OCI-LY1 (cell line): ENCODE measurements at regions not wholly inside any gene's neighbourhood (a gene's known extent, or its start where the extent isn't known, plus 50 kb on each side); places are given as distances from the start of the nearest gene placed in this dataset.

Experiments
- H2AFZ ChIP-seq: fragments of 200-600 bp; sonication (generic), shearing (Covaris generic); 2 replicates; pipeline ENCODE4 v1.6.0; 2014; ENCODE audit warnings: antibody characterized with exemption, mild to moderate bottlenecking, low read length
- H3F3A ChIP-seq: fragments of 200-600 bp; sonication (generic), shearing (Covaris generic); 2 replicates; pipeline ENCODE4 v1.6.0; 2014; ENCODE audit warnings: mild to moderate bottlenecking, antibody characterized with exemption, low read length, moderate library complexity; ENCODE audit not compliant: insufficient read depth
- H3K27ac ChIP-seq: fragments of 200-600 bp; sonication (generic); 2 replicates; pipeline ENCODE4 v1.5.1; 2014; ENCODE audit warnings: low read length, mixed run types, mild to moderate bottlenecking, low read depth; ENCODE audit not compliant: poor library complexity, severe bottlenecking
- H3K27me3 ChIP-seq: fragments of 200-600 bp; sonication (generic); 2 replicates; pipeline ENCODE4 v1.6.0; 2014; ENCODE audit warnings: antibody characterized with exemption, mild to moderate bottlenecking, low read length, moderate library complexity; ENCODE audit not compliant: insufficient read depth
- H3K36me3 ChIP-seq: fragments of 200-600 bp; sonication (generic); 2 replicates; pipeline ENCODE4 v1.6.1; 2014; ENCODE audit warnings: mild to moderate bottlenecking, antibody characterized with exemption, low read length, moderate library complexity, mixed read lengths; ENCODE audit not compliant: insufficient read depth
- H3K4me1 ChIP-seq: fragments of 200-600 bp; sonication (generic); 2 replicates; pipeline ENCODE4 v1.5.1; 2014; ENCODE audit warnings: mild to moderate bottlenecking, low read length, moderate library complexity; ENCODE audit not compliant: insufficient read depth, severe bottlenecking
- H3K4me2 ChIP-seq: fragments of 200-600 bp; sonication (generic), shearing (Covaris generic); 2 replicates; pipeline ENCODE4 v1.6.1; 2014; ENCODE audit warnings: low read length
- H3K4me3 ChIP-seq: fragments of 200-600 bp; sonication (generic); 2 replicates; pipeline ENCODE4 v1.5.1; 2014; ENCODE audit warnings: low read length, low read depth, mild to moderate bottlenecking, mixed read lengths; ENCODE audit not compliant: poor library complexity, severe bottlenecking
- H3K79me2 ChIP-seq: fragments of 200-600 bp; shearing (Covaris generic); 2 replicates; pipeline ENCODE4 v1.6.1; 2016; ENCODE audit warnings: mixed run types, low read length, mixed read lengths; ENCODE audit not compliant: insufficient read depth
- H3K9ac ChIP-seq: fragments of 200-600 bp; sonication (generic), shearing (Covaris generic); 2 replicates; pipeline ENCODE4 v1.6.1; 2014; ENCODE audit warnings: mild to moderate bottlenecking, low read length, mixed read lengths
- H3K9me2 ChIP-seq: fragments of 200-600 bp; sonication (generic), shearing (Covaris generic); 2 replicates; pipeline ENCODE4 v1.6.1; 2014; ENCODE audit warnings: low read depth, mild to moderate bottlenecking, low read length, mixed read lengths
- H3K9me3 ChIP-seq: fragments of 200-600 bp; shearing (Covaris generic); 2 replicates; pipeline ENCODE4 v1.6.1; 2014; ENCODE audit warnings: low read length, mixed read lengths
- H4K20me1 ChIP-seq: fragments of 200-600 bp; sonication (generic), shearing (Covaris generic); 2 replicates; pipeline ENCODE4 v1.6.0; 2016; ENCODE audit warnings: mild to moderate bottlenecking, low read length; ENCODE audit not compliant: insufficient read depth
- EZH2 ChIP-seq: fragments of 200-600 bp; sonication (generic), shearing (Covaris generic); IDR thresholded peaks from 2 replicates; pipeline ENCODE4 v1.8.0; 2017; ENCODE audit warnings: borderline replicate concordance, mixed run types, mild to moderate bottlenecking, antibody characterized with exemption, low read length, moderate library complexity, mixed read lengths
- TF ChIP-seq, protein P1 (sequence below): fragments of 200-600 bp; sonication (generic), shearing (Covaris generic); IDR thresholded peaks from 2 replicates; pipeline ENCODE4 v1.5.1; 2017; ENCODE audit warnings: mild to moderate bottlenecking, antibody characterized with exemption, low read length, moderate library complexity, mixed read lengths

DNA sequence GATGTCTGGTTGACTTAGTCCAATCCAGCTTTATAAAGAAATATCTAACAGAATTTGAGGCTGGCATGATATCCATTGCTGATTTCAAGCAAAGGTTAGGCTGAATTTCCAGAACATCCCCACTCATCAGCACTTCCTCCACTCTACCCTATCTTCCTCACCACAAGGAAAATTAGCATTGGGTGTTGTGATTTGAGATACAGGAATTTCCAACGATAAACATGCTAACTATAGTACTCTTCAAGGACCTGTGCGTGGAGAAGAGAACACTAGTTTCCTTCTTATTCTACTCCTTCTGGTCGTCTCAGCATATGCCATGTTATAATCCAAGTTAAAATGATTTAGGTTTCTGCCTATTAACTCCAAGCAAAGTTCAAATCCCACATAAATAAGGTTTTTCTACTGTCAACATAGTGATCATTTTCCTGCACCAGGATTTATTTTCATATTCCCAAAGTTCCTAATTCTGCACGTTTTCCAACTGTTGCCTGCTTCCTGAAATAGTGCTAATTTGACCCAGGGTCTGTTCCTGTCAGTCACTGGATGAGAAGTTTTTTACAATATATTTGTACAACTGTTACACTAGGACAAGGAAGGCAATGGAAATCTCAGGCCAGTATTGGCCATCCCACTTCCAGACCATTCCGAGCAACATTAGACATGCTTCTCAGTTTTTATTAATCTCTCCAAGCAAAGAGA is 177.6 kb upstream of the EDNRA start:
- H3K36me3 ChIP-seq = no peaks in the 10 kb centered on the region
- no peak overlapping the region for H3K27ac ChIP-seq
- no peaks in the 10 kb centered on the region for H4K20me1 ChIP-seq
- TF ChIP-seq EZH2 = no peak
- TF ChIP-seq, protein P1, sequence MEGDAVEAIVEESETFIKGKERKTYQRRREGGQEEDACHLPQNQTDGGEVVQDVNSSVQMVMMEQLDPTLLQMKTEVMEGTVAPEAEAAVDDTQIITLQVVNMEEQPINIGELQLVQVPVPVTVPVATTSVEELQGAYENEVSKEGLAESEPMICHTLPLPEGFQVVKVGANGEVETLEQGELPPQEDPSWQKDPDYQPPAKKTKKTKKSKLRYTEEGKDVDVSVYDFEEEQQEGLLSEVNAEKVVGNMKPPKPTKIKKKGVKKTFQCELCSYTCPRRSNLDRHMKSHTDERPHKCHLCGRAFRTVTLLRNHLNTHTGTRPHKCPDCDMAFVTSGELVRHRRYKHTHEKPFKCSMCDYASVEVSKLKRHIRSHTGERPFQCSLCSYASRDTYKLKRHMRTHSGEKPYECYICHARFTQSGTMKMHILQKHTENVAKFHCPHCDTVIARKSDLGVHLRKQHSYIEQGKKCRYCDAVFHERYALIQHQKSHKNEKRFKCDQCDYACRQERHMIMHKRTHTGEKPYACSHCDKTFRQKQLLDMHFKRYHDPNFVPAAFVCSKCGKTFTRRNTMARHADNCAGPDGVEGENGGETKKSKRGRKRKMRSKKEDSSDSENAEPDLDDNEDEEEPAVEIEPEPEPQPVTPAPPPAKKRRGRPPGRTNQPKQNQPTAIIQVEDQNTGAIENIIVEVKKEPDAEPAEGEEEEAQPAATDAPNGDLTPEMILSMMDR = no peak
- no peak overlapping the region for H2AFZ ChIP-seq
- no peaks in the 10 kb centered on the region for H3K79me2 ChIP-seq
- no peaks in the 10 kb centered on the region for H3K4me1 ChIP-seq
- no peak overlapping the region for H3K4me2 ChIP-seq
- no peak overlapping the region for H3K4me3 ChIP-seq
- H3K9me2 ChIP-seq = no peaks in the 10 kb centered on the region
- no peak overlapping the region for H3K9ac ChIP-seq
- no peaks in the 10 kb centered on the region for H3K9me3 ChIP-seq
- H3F3A ChIP-seq = no peaks in the 10 kb centered on the region
- no peaks in the 10 kb centered on the region for H3K27me3 ChIP-seq

DNA sequence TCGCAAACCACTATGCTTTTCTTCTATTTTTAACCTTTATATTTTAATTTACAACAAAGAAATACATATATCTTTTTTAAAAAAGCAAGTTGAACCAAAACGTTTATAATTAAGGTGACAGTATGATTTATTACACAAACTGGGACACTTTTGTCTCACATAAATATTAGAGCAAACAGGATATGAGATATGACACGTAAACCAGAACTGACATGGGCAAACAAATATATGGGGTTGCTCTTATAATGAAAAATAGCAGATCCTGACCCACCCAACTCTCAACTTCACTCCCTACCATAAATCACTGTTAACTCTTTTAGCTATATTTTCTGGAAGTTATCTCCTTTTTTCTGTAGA is 177.0 kb upstream of the EDNRA start:
- Histone ChIP-seq H3K4me2 (no peak overlapping the region), H3K27me3 (no peaks in the 10 kb centered on the region)

DNA sequence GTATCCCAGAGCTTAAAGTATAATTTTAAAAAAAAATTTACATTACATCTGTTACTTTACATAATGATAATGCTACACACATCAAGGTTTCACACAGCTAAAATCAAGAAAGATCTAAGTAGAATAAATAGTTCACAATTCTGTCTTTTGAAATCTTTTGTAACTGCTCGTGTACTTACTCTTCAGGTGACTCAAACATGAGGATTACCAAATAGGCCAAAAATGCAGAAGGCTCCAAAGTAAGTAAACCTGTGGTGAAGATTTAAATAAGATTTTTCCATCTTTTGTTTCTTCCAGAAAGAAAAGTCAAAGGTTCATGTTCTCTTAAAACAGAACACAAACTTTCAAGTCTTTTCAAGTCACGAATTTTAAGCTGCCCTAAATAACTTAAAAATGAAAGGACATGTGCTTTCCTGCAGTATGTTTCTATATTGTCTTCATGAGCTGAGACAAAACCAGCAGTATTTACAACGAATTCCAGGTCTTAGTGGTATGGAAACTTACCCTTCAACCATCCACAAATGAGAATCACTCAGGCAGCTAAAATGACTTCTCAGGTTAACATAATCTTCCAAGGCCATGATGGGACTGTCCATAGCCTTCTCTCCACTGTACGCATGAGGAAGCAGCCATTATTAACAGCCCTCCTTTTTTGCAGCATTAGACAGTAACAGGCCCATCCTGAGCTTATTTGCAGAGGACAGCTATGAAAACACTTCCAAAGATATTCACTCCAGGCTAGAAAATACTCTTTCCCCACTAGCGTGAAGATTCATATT is 172.8 kb upstream of the EDNRA start:
- TF ChIP-seq EZH2 = no peak
- TF ChIP-seq, protein P1 = no peak
- Histone ChIP-seq H3K4me2 (no peak overlapping the region), H3F3A (no peaks in the 10 kb centered on the region), H3K4me3 (no peak overlapping the region), H3K9me2 (no peaks in the 10 kb centered on the region), H3K27me3 (no peaks in the 10 kb centered on the region), H3K27ac (no peak overlapping the region), H3K4me1 (no peaks in the 10 kb centered on the region), H2AFZ (no peak overlapping the region), H4K20me1 (no peaks in the 10 kb centered on the region), H3K9ac (no peak overlapping the region), H3K36me3 (no peaks in the 10 kb centered on the region), H3K79me2 (no peaks in the 10 kb centered on the region), H3K9me3 (no peaks in the 10 kb centered on the region)

More for the DNA sequence above, 177.0 kb upstream of the EDNRA start:
- no peak overlapping the region for H3K27ac ChIP-seq
- H3K36me3 ChIP-seq = no peaks in the 10 kb centered on the region
- no peaks in the 10 kb centered on the region for H3K79me2 ChIP-seq
- no peaks in the 10 kb centered on the region for H4K20me1 ChIP-seq
- no peak overlapping the region for H3K4me3 ChIP-seq
- no peaks in the 10 kb centered on the region for H3K9me3 ChIP-seq
- H3K4me1 ChIP-seq = no peaks in the 10 kb centered on the region
- H2AFZ ChIP-seq = no peak overlapping the region
- no peaks in the 10 kb centered on the region for H3K9me2 ChIP-seq
- H3F3A ChIP-seq = no peaks in the 10 kb centered on the region
- no peak overlapping the region for H3K9ac ChIP-seq
- no peak for TF ChIP-seq EZH2
- TF ChIP-seq, protein P1 = no peak
